ENCODE measurements at regions not wholly inside any gene's neighbourhood (a gene's known extent, or its start where the extent isn't known, plus 50 kb on each side); places are given as distances from the start of the nearest gene placed in this dataset.

- no peak for ATAC-seq (ENCODE audit: low read depth)
- CTCF ChIA-PET: no interaction called here
- H3K79me1 ChIP-seq (ENCODE audit: low read depth in 1 of 2, low read length in 2 of 2): no peaks in the 10 kb centered on the region
Observed at GRCh38 chr20:22962567-22963439, 72.3 kb upstream of the SSTR4 start.

More at GRCh38 chr20:22962567-22963439, 72.3 kb upstream of the SSTR4 start:
- WGBS, 2 experiments (ENCODE audit: extremely low coverage in 2 of 2, insufficient read length in 1 of 2): no CpG with 5 or more reads among the region's 3 CpGs
- Histone ChIP-seq H2BK5ac (ENCODE audit: low read depth, low read length, poor library complexity, severe bottlenecking) (no peak overlapping the region), H4K8ac (ENCODE audit: low read depth in 2 of 2, low read length in 2 of 2) (no peak overlapping the region), H2BK15ac (ENCODE audit: low read depth, low read length) (no peak overlapping the region), H3K27ac (ENCODE audit: insufficient read depth, low read length) (no peak overlapping the region), H3K4me1 (ENCODE audit: control insufficient read depth, insufficient read depth, low read length) (no peaks in the 10 kb centered on the region), H3K4ac (ENCODE audit: low read depth, low read length) (no peak overlapping the region), H3K23ac (ENCODE audit: low read depth, low read length) (no peak overlapping the region), H4K91ac (ENCODE audit: insufficient read depth, low read depth, low read length) (no peak overlapping the region), H3K36me3 (ENCODE audit: control insufficient read depth, insufficient read depth, low read length) (no peaks in the 10 kb centered on the region), H3K4me2 (ENCODE audit: low read depth, low read length) (no peak overlapping the region), H3K9me3 (ENCODE audit: control insufficient read depth, insufficient read depth, low read length) (no peaks in the 10 kb centered on the region), H3K14ac (replicated peaks; ENCODE audit: low read depth, low read length) (no peak overlapping the region), H3K9me1 (ENCODE audit: insufficient read depth, low read length) (no peaks in the 10 kb centered on the region), H2AK9ac (replicated peaks; ENCODE audit: low read depth, low read length, poor library complexity) (no peak overlapping the region), H3K4me3 (ENCODE audit: insufficient read depth, low read depth, low read length) (no peak overlapping the region), H2AK5ac (ENCODE audit: low read depth, low read length) (no peak overlapping the region), H2AFZ (replicated peaks; ENCODE audit: low read length, poor library complexity) (no peak overlapping the region), H3K18ac (ENCODE audit: low read depth, low read length) (no peak overlapping the region), H4K5ac (ENCODE audit: low read depth, low read length) (no peak overlapping the region), H4K20me1 (ENCODE audit: insufficient read depth, low read length) (no peaks in the 10 kb centered on the region), H2BK20ac (ENCODE audit: low read depth, low read length) (no peak overlapping the region), H3K9ac (ENCODE audit: low read depth, low read length) (no peak overlapping the region), H3K27me3 (ENCODE audit: control insufficient read depth, insufficient read depth, low read length) (peaks cover 2% of the 10 kb centered on the region), H2BK120ac (ENCODE audit: low read depth, low read length) (no peak overlapping the region), H3K56ac (ENCODE audit: extremely low read depth, insufficient read depth, low read length) (no peak overlapping the region)
- POLR2A ChIA-PET (ENCODE audit: unreplicated experiment): no interaction called here
- intact Hi-C loops (cut with micrococcal nuclease): no loop called here
- no peak for DNase-seq
- in situ Hi-C loops (cut with MboI; ENCODE audit: low sequenced_read_pairs): no loop called here
- dilution Hi-C loops (cut with HindIII; ENCODE audit: low sequenced_read_pairs, unreplicated experiment): no loop called here
- BruUV-seq (replicated peaks): no TSS peak
- TF ChIP-seq FOS (IDR thresholded peaks at IDR 0.05; ENCODE audit: low read depth, low read length): no peak
- no peak for TF ChIP-seq MAZ (IDR thresholded peaks at IDR 0.05; ENCODE audit: borderline replicate concordance, low read depth, low read length)
- TF ChIP-seq USF2 (IDR thresholded peaks at IDR 0.05; ENCODE audit: low read depth, low read length): no peak
